Liver (tissue), 8 donors: ENCODE measurements at regions not wholly inside any gene's neighbourhood (a gene's known extent, or its start where the extent isn't known, plus 50 kb on each side); places are given as distances from the start of the nearest gene placed in this dataset.

Source experiments
- DNase-seq: peaks from one replicate; pipeline ENCODE4 v3.0.0-alpha.2; 2017; ENCODE audit warnings: low spot score
- H3K27ac ChIP-seq, 2 donors: one replicate each; pipeline ENCODE4 v1.7.0; 2013; ENCODE audit warnings: inconsistent platforms in 2 of 2, low read length in 2 of 2, control low read depth in 1 of 2, low read depth in 1 of 2, mild to moderate bottlenecking in 1 of 2
- H3K27me3 ChIP-seq, 4 donors: one replicate each; pipeline versions ENCODE4 v1.6.1 to v1.7.0; 2013; ENCODE audit warnings: low read length in 3 of 4, inconsistent platforms in 1 of 4, mild to moderate bottlenecking in 1 of 4, moderate library complexity in 1 of 4; ENCODE audit not compliant: control insufficient read depth in 4 of 4, insufficient read depth in 4 of 4
- H3K36me3 ChIP-seq, 4 donors: one replicate each; pipeline versions ENCODE4 v1.6.1 to v1.7.0; 2013; ENCODE audit warnings: low read length in 3 of 4, mild to moderate bottlenecking in 3 of 4, low read depth in 1 of 4, moderate library complexity in 1 of 4; ENCODE audit not compliant: control insufficient read depth in 4 of 4, insufficient read depth in 3 of 4
- H3K4me1 ChIP-seq, 4 donors: one replicate each; pipeline versions ENCODE4 v1.6.1 to v1.7.0; 2013; ENCODE audit warnings: low read length in 3 of 4, mild to moderate bottlenecking in 3 of 4, moderate library complexity in 1 of 4; ENCODE audit not compliant: control insufficient read depth in 4 of 4, insufficient read depth in 4 of 4
- H3K4me3 ChIP-seq, 3 donors: one replicate each; pipeline versions ENCODE4 v1.6.1 to v1.7.0; 2013; ENCODE audit warnings: low read length in 3 of 3, control low read depth in 1 of 3, low read depth in 1 of 3, mild to moderate bottlenecking in 1 of 3
- H3K9ac ChIP-seq, 2 donors: one replicate each; pipeline ENCODE4 v1.7.0; 2013; ENCODE audit warnings: low read length in 2 of 2, mild to moderate bottlenecking in 2 of 2, moderate library complexity in 2 of 2, control low read depth in 1 of 2, low read depth in 1 of 2
- H3K9me3 ChIP-seq, 4 donors: one replicate each; pipeline versions ENCODE4 v1.6.1 to v1.7.0; 2013; ENCODE audit warnings: low read length in 3 of 4; ENCODE audit not compliant: control insufficient read depth in 4 of 4
- ATF3 ChIP-seq: IDR thresholded peaks from 2 replicates; pipeline ENCODE4 v1.6.1; 2016; ENCODE audit warnings: antibody characterized with exemption
- CTCF ChIP-seq: fragments of 150-350 bp; IDR thresholded peaks from 2 replicates; pipeline ENCODE4 v1.5.1; 2017; ENCODE audit warnings: improper control_type of control experiment, low read depth, low read length; ENCODE audit not compliant: missing input control
- EGR1 ChIP-seq, 2 donors: IDR thresholded peaks; 2 replicates each; pipeline ENCODE4 v1.6.1; 2016 to 2018; ENCODE audit warnings: antibody characterized with exemption in 2 of 2, low read depth in 2 of 2
- FOXA1 ChIP-seq: IDR thresholded peaks from 2 replicates; pipeline ENCODE4 v1.6.1; 2016; ENCODE audit warnings: antibody characterized with exemption
- FOXA2 ChIP-seq: IDR thresholded peaks from 2 replicates; pipeline ENCODE4 v1.6.1; 2016; ENCODE audit warnings: antibody characterized with exemption
- GABPA ChIP-seq, 2 donors: IDR thresholded peaks in 1 of 2; conservative IDR thresholded peaks in 1 of 2; 2 replicates each; pipeline ENCODE4 v1.6.1; 2016; ENCODE audit warnings: antibody characterized with exemption in 2 of 2, mild to moderate bottlenecking in 1 of 2, moderate library complexity in 1 of 2
- HNF4A ChIP-seq, 2 donors: conservative IDR thresholded peaks; 2 replicates each; pipeline ENCODE4 v1.6.1; 2016; ENCODE audit warnings: antibody characterized with exemption in 2 of 2, mild to moderate bottlenecking in 2 of 2
- MAX ChIP-seq: IDR thresholded peaks from 2 replicates; pipeline ENCODE4 v1.6.1; 2016; ENCODE audit warnings: antibody characterized with exemption
- NR2F2 ChIP-seq: IDR thresholded peaks from 2 replicates; pipeline ENCODE4 v1.6.1; 2016; ENCODE audit warnings: antibody characterized with exemption
- RAD21 ChIP-seq, 2 donors: IDR thresholded peaks; 2 replicates each; pipeline ENCODE4 v1.6.1; 2016; ENCODE audit warnings: antibody characterized with exemption in 2 of 2, mild to moderate bottlenecking in 2 of 2
- REST ChIP-seq: IDR thresholded peaks from 2 replicates; pipeline ENCODE4 v1.6.1; 2016; ENCODE audit warnings: antibody characterized with exemption, mild to moderate bottlenecking
- RXRA ChIP-seq, 2 donors: IDR thresholded peaks; 2 replicates each; pipeline ENCODE4 v1.6.1; 2017 to 2018; ENCODE audit warnings: antibody characterized with exemption in 2 of 2, mild to moderate bottlenecking in 1 of 2
- SP1 ChIP-seq: IDR thresholded peaks from 2 replicates; pipeline ENCODE4 v1.6.1; 2018; ENCODE audit warnings: antibody characterized with exemption, mild to moderate bottlenecking
- TAF1 ChIP-seq: conservative IDR thresholded peaks from 2 replicates; pipeline ENCODE4 v1.6.1; 2016; ENCODE audit warnings: antibody characterized with exemption, mild to moderate bottlenecking
- YY1 ChIP-seq: IDR thresholded peaks from 2 replicates; pipeline ENCODE4 v1.6.1; 2016; ENCODE audit warnings: antibody characterized with exemption, mild to moderate bottlenecking
- ZBTB33 ChIP-seq: IDR thresholded peaks from 2 replicates; pipeline ENCODE4 v1.6.1; 2016; ENCODE audit warnings: antibody characterized with exemption
- WGBS: extraction: QIAGEN DNeasy Blood & Tissue Kit; methylation state at CpG from one replicate; pipeline ENCODE4 v1.1.7; 2013; 5-methylcytosine and 5-hydroxymethylcytosine counted together
- donor health status: healthy.
- donor health status: healthy.
- donor health status: healthy.
- donor health status: healthy.
- donor health status: healthy.

- Histone ChIP-seq H3K4me3 (no peak overlapping the region), H3K4me1 (no peaks in the 10 kb centered on the region), H3K27ac (no peak overlapping the region), H3K36me3 (no peaks in the 10 kb centered on the region), H3K9ac (no peak overlapping the region), H3K27me3 (peaks cover 0 to 2% (median 0%) of the 10 kb centered on the region in 4 donors), H3K9me3 (peaks cover 0 to 1% (median 0%) of the 10 kb centered on the region in 4 donors)
- TF ChIP-seq MAX (no peak), RXRA (IDR thresholded peaks at IDR 0.05) (no peak), EGR1 (IDR thresholded peaks at IDR 0.05; ENCODE audit: low read depth in 2 of 2) (no peak), HNF4A (conservative IDR thresholded peaks at IDR 0.05) (no peak), RAD21 (IDR thresholded peaks at IDR 0.05) (no peak), ATF3 (no peak), CTCF (no peak), GABPA (IDR thresholded peaks at IDR 0.05 in 1 of 2, conservative IDR thresholded peaks at IDR 0.05 in 1 of 2) (no peak), TAF1 (no peak), FOXA1 (no peak), YY1 (no peak), SP1 (no peak), NR2F2 (no peak), REST (no peak), ZBTB33 (no peak), FOXA2 (no peak)
- DNase-seq: no peak
- 84% methylated on average over 13 of the region's 13 CpGs for WGBS
Measured at GRCh38 chr20:58592076-58592695, 58.9 kb upstream of the STX16 start.
